Vagina (tissue), 2 donors: ENCODE measurements at regions not wholly inside any gene's neighbourhood (a gene's known extent, or its start where the extent isn't known, plus 50 kb on each side); places are given as distances from the start of the nearest gene placed in this dataset.

Experiments
- CTCF ChIP-seq, 3 experiments: fragments of 450-650 bp in 2 of 3; fragments of 200-600 bp in 1 of 3; sonication (generic) in 1 of 3; IDR thresholded peaks; one replicate each; pipeline ENCODE4 v1.5.1; 2017 to 2019; ENCODE audit warnings: antibody characterized with exemption in 3 of 3, mild to moderate bottlenecking in 2 of 3, moderate library complexity in 2 of 3
- POLR2AphosphoS5 ChIP-seq, 2 donors: sonication (generic); formaldehyde crosslinking; IDR thresholded peaks; one replicate each; pipeline ENCODE4 v1.9.0; 2017; ENCODE audit warnings: antibody characterized with exemption in 2 of 2, mild to moderate bottlenecking in 2 of 2, low read depth in 1 of 2; ENCODE audit not compliant: insufficient read depth in 1 of 2

- TF ChIP-seq POLR2AphosphoS5 (IDR thresholded peaks at IDR 0.05; ENCODE audit: insufficient read depth in 1 of 2, low read depth in 1 of 2) (no peak), CTCF (IDR thresholded peaks at IDR 0.05) (no peak)
Measured at GRCh38 chr14:71193663-71194062, 286.4 kb downstream of the PCNX1 start.
